Stimulated activated CD4-positive, alpha-beta T cell treated with anti-CD3 and anti-CD28 coated beads, Interleukin-1b, Interleukin-23, amount 100 ng/mL, for 1 hour (primary cell): ENCODE measurements at regions not wholly inside any gene's neighbourhood (a gene's known extent, or its start where the extent isn't known, plus 50 kb on each side); places are given as distances from the start of the nearest gene placed in this dataset.

Experiments used
- DNase-seq, 2 donors: peaks; one replicate each; pipeline ENCODE4 v3.0.0-alpha.2; 2020; ENCODE audit warnings: low read depth in 2 of 2

- no peak for DNase-seq
Measured at GRCh38 chr1:55276671-55277376, 61.7 kb upstream of the USP24 start.

- DNase-seq = no peak
Measured at GRCh38 chr1:55275941-55276341, 60.8 kb upstream of the USP24 start.

GRCh38 chr1:55275151-55275748 lies 60.1 kb upstream of the USP24 start:
- no peak for DNase-seq

GRCh38 chr1:55272994-55273393 lies 57.8 kb upstream of the USP24 start:
- no peak for DNase-seq
